SK-N-SH (cell line): ENCODE measurements at regions not wholly inside any gene's neighbourhood (a gene's known extent, or its start where the extent isn't known, plus 50 kb on each side); places are given as distances from the start of the nearest gene placed in this dataset.

Source experiments
- CTCF ChIA-PET: fragments of 300-600, 350-600 bp; formaldehyde crosslinking; extraction: SDS; loops from one replicate; lab custom pipeline; 2021; lab: Yijun Ruan, JAX
- POLR2A ChIA-PET: fragments of 350-600 bp; sonication (Branson Sonifier 250); formaldehyde crosslinking; extraction: SDS; loops from one replicate; lab custom pipeline; 2020; ENCODE audit warnings: antibody characterized with exemption, inconsistent platforms; lab: Yijun Ruan, JAX
- DNase-seq: peaks from one replicate; pipeline ENCODE4 v3.0.0; 2012
- H2AFZ ChIP-seq: fragments of 200-600 bp; sonication (generic); 2 replicates; pipeline ENCODE4 v1.8.1; 2016; ENCODE audit warnings: antibody characterized with exemption, mild to moderate bottlenecking, low read depth
- H3F3A ChIP-seq: fragments of 200-600 bp; sonication (generic); replicated peaks from 2 replicates; pipeline ENCODE3; 2016; ENCODE audit warnings: antibody characterized with exemption, mild to moderate bottlenecking; ENCODE audit not compliant: insufficient read depth
- H3K27ac ChIP-seq, 2 experiments: fragments of 200-500 bp in 1 of 2; fragments of 200-600 bp in 1 of 2; sonication (Bioruptor generic) in 1 of 2; sonication (generic), shearing (Covaris generic) in 1 of 2; 2 replicates each; pipeline versions ENCODE4 v1.5.1 to v1.6.1; 2014 to 2016; ENCODE audit warnings: low read depth in 2 of 2, inconsistent platforms in 1 of 2, low read length in 1 of 2, mild to moderate bottlenecking in 1 of 2, mixed read lengths in 1 of 2
- H3K27me3 ChIP-seq: fragments of 200-600 bp; sonication (generic), shearing (Covaris generic); 2 replicates; pipeline ENCODE4 v1.6.1; 2016; ENCODE audit warnings: mixed run types; ENCODE audit not compliant: insufficient read depth
- H3K36me3 ChIP-seq, 2 experiments: fragments of 200-500 bp in 1 of 2; fragments of 200-600 bp in 1 of 2; sonication (Bioruptor generic) in 1 of 2; sonication (generic) in 1 of 2; replicated peaks in 1 of 2; 2 replicates each; pipeline versions ENCODE3 to v1.5.1; 2014 to 2016; ENCODE audit warnings: low read length in 1 of 2, mild to moderate bottlenecking in 1 of 2; ENCODE audit not compliant: insufficient read depth in 2 of 2, control insufficient read depth in 1 of 2
- H3K4me1 ChIP-seq, 2 experiments: fragments of 200-500 bp in 1 of 2; fragments of 200-600 bp in 1 of 2; sonication (Bioruptor generic) in 1 of 2; sonication (generic), shearing (Covaris generic) in 1 of 2; 2 replicates each; pipeline versions ENCODE4 v1.5.1 to v1.6.1; 2014 to 2016; ENCODE audit warnings: low read depth in 1 of 2, low read length in 1 of 2, mixed run types in 1 of 2; ENCODE audit not compliant: insufficient read depth in 2 of 2, control insufficient read depth in 1 of 2
- H3K4me2 ChIP-seq: fragments of 200-600 bp; sonication (generic), shearing (Covaris generic); 2 replicates; pipeline ENCODE4 v1.6.1; 2017; ENCODE audit warnings: mixed run types
- H3K4me3 ChIP-seq, 2 experiments: fragments of 200-500 bp in 1 of 2; fragments of 200-600 bp in 1 of 2; sonication (Bioruptor generic) in 1 of 2; sonication (generic), shearing (Covaris generic) in 1 of 2; 2 replicates each; pipeline versions ENCODE4 v1.5.1 to v1.8.1; 2014 to 2016; ENCODE audit warnings: low read depth in 2 of 2, inconsistent platforms in 1 of 2, low read length in 1 of 2, mild to moderate bottlenecking in 1 of 2, mixed read lengths in 1 of 2, moderate library complexity in 1 of 2
- H3K79me2 ChIP-seq: fragments of 200-600 bp; sonication (generic); 2 replicates; pipeline ENCODE4 v1.8.1; 2017; ENCODE audit warnings: mild to moderate bottlenecking; ENCODE audit not compliant: insufficient read depth
- H3K9ac ChIP-seq: fragments of 200-600 bp; sonication (generic); 2 replicates; pipeline ENCODE4 v1.6.1; 2017; ENCODE audit warnings: mixed run types
- H3K9me2 ChIP-seq: fragments of 200-600 bp; sonication (generic); 2 replicates; pipeline ENCODE4 v1.6.1; 2017; ENCODE audit warnings: mixed run types
- H3K9me3 ChIP-seq: fragments of 200-600 bp; sonication (generic); 2 replicates; pipeline ENCODE4 v1.6.1; 2017; ENCODE audit warnings: mixed run types, mild to moderate bottlenecking, moderate library complexity
- H4K20me1 ChIP-seq: fragments of 200-600 bp; sonication (generic); 2 replicates; pipeline ENCODE4 v1.6.1; 2017; ENCODE audit warnings: mild to moderate bottlenecking, mixed run types; ENCODE audit not compliant: insufficient read depth
- ELF1 ChIP-seq: IDR thresholded peaks from 2 replicates; pipeline ENCODE4 v1.4.0; 2012
- EP300 ChIP-seq, 2 experiments: IDR thresholded peaks; 2 replicates each; pipeline versions ENCODE4 v1.4.0 to v1.6.1; 2012; ENCODE audit warnings: borderline replicate concordance in 1 of 2, low read depth in 1 of 2, low read length in 1 of 2
- FOXJ3 ChIP-seq: sonication (generic); formaldehyde crosslinking; IDR thresholded peaks from 2 replicates; pipeline ENCODE4 v1.5.1; 2020; ENCODE audit warnings: mild to moderate bottlenecking, missing genetic modification reagents
- MAX ChIP-seq: IDR thresholded peaks from 2 replicates; pipeline ENCODE4 v1.4.0; 2012; ENCODE audit warnings: low read depth
- MXI1 ChIP-seq: IDR thresholded peaks from 2 replicates; pipeline ENCODE4 v1.6.1; 2012; ENCODE audit warnings: mild to moderate bottlenecking, low read depth, low read length, improper control_type of control experiment
- NFIC ChIP-seq: IDR thresholded peaks from 2 replicates; pipeline ENCODE4 v1.4.0; 2012; ENCODE audit warnings: borderline replicate concordance
- NRF1 ChIP-seq: IDR thresholded peaks from 2 replicates; pipeline ENCODE4 v1.6.1; 2012; ENCODE audit warnings: low read depth, mild to moderate bottlenecking, low read length
- RFX5 ChIP-seq: IDR thresholded peaks from 2 replicates; pipeline ENCODE4 v1.6.1; 2012; ENCODE audit warnings: mild to moderate bottlenecking, improper control_type of control experiment, low read length
- RXRA ChIP-seq: IDR thresholded peaks from 2 replicates; pipeline ENCODE4 v1.4.0; 2012; ENCODE audit warnings: low read depth, mild to moderate bottlenecking, borderline replicate concordance
- SIN3A ChIP-seq: IDR thresholded peaks from 2 replicates; pipeline ENCODE4 v1.6.1; 2012; ENCODE audit warnings: low read depth, mild to moderate bottlenecking, low read length, moderate library complexity, borderline replicate concordance
- TAF1 ChIP-seq: IDR thresholded peaks from 2 replicates; pipeline ENCODE4 v1.6.1; 2012; ENCODE audit warnings: low read depth, mild to moderate bottlenecking, low read length, moderate library complexity, borderline replicate concordance
- TCF12 ChIP-seq: IDR thresholded peaks from 2 replicates; pipeline ENCODE4 v1.4.0; 2012
- YY1 ChIP-seq: IDR thresholded peaks from 2 replicates; pipeline ENCODE4 v1.4.0; 2012; ENCODE audit warnings: low read depth, mild to moderate bottlenecking
- ZBTB33 ChIP-seq: IDR thresholded peaks from 2 replicates; pipeline ENCODE4 v1.4.0; 2012; ENCODE audit warnings: low read depth, borderline replicate concordance
- whole genome bisulfite sequencing: methylation state at CpG from one replicate; pipeline ENCODE4 v1.1.6; 2017; ENCODE audit warnings: low lambda C conversion rate; 5-methylcytosine and 5-hydroxymethylcytosine counted together
- TF ChIP-seq, protein P1 (sequence below): fragments of 150-350 bp; IDR thresholded peaks from 2 replicates; pipeline ENCODE4 v1.6.1; 2017; ENCODE audit warnings: antibody characterized with exemption, low read length, low read depth, borderline replicate concordance
- TF ChIP-seq, protein P2 (sequence below): IDR thresholded peaks from 2 replicates; pipeline ENCODE4 v1.4.0; 2012; ENCODE audit warnings: low read depth, borderline replicate concordance
- TF ChIP-seq, protein P3 (sequence below): fragments of 150-350 bp; IDR thresholded peaks from 2 replicates; pipeline ENCODE4 v1.6.1; 2016; ENCODE audit warnings: mild to moderate bottlenecking, low read depth, low read length

- TF ChIP-seq ZBTB33 (no peak), RFX5 (no peak), RXRA (no peak), FOXJ3 (CRISPR knock-in tag) (no peak)
- TF ChIP-seq, all 33 proteins: peak for 0
Measured at GRCh38 chr3:13171704-13172643, 98.7 kb upstream of the IQSEC1 start (continued).

DNA sequence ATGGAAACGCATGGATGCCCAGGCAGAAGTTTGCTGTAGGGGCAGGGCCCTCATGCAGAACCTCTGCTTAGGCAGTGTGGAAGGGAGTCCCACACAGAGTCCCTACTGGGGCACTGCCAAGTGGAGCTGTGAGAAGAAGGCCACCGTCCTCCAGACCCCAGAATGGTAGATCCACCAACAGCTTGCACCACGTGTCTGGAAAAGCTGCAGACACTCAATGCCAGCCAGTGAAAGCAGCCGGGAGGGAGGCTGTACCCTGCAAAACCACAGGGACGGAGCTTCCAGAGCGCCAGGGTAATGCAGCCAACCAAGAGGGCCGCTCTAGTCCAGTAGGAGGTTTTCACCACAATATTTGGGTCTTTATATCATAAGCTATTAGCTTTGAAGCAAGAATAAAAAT lies 97.1 kb upstream of the IQSEC1 start:
- TF ChIP-seq RXRA (no peak), MAX (no peak), NFIC (no peak), MXI1 (no peak), RFX5 (no peak), SIN3A (no peak), TAF1 (no peak), NRF1 (no peak)
- TF ChIP-seq, protein P1, sequence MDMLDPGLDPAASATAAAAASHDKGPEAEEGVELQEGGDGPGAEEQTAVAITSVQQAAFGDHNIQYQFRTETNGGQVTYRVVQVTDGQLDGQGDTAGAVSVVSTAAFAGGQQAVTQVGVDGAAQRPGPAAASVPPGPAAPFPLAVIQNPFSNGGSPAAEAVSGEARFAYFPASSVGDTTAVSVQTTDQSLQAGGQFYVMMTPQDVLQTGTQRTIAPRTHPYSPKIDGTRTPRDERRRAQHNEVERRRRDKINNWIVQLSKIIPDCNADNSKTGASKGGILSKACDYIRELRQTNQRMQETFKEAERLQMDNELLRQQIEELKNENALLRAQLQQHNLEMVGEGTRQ = no peak
- H3K9me3 ChIP-seq = no peaks in the 10 kb centered on the region
- H3K36me3 ChIP-seq = no peaks in the 10 kb centered on the region
- DNase-seq = no peak
- H4K20me1 ChIP-seq = no peaks in the 10 kb centered on the region
- H3K4me2 ChIP-seq = no peak overlapping the region
- no peaks in the 10 kb centered on the region for H3K79me2 ChIP-seq
- CTCF ChIA-PET = no interaction called here
- POLR2A ChIA-PET = no interaction called here
- H3K27me3 ChIP-seq = no peaks in the 10 kb centered on the region; the same call in 1 of the 2 replicates
- H3K9ac ChIP-seq = no peak overlapping the region
- H3K4me3 ChIP-seq = no peak overlapping the region
- no peak overlapping the region for H2AFZ ChIP-seq
- H3K27ac ChIP-seq = no peak overlapping the region
- no peaks in the 10 kb centered on the region for H3K9me2 ChIP-seq
- 36% methylated on average over 5 of the region's 7 CpGs for WGBS
- no peaks in the 10 kb centered on the region for H3K4me1 ChIP-seq
- no peaks in the 10 kb centered on the region for H3F3A ChIP-seq

GRCh38 chr3:13168391-13168790 lies 95.2 kb upstream of the IQSEC1 start:
- no peak overlapping the region for H2AFZ ChIP-seq
- ChIA-PET POLR2A (no interaction called here), CTCF (interaction anchor here (1.2 to 1.9 kb wide), 2 partner anchors 25 to 77 kb away, joined by 4 to 7 read pairs; no protein-coding TSS in a partner anchor)
- H3K4me1 ChIP-seq = no peaks in the 10 kb centered on the region
- H3K36me3 ChIP-seq = no peaks in the 10 kb centered on the region
- H3K9me2 ChIP-seq = no peaks in the 10 kb centered on the region
- TF ChIP-seq, protein P2, sequence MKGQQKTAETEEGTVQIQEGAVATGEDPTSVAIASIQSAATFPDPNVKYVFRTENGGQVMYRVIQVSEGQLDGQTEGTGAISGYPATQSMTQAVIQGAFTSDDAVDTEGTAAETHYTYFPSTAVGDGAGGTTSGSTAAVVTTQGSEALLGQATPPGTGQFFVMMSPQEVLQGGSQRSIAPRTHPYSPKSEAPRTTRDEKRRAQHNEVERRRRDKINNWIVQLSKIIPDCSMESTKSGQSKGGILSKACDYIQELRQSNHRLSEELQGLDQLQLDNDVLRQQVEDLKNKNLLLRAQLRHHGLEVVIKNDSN = no peak
- no peak for TF ChIP-seq ELF1
- TF ChIP-seq TCF12 = no peak
- TF ChIP-seq, protein P3, sequence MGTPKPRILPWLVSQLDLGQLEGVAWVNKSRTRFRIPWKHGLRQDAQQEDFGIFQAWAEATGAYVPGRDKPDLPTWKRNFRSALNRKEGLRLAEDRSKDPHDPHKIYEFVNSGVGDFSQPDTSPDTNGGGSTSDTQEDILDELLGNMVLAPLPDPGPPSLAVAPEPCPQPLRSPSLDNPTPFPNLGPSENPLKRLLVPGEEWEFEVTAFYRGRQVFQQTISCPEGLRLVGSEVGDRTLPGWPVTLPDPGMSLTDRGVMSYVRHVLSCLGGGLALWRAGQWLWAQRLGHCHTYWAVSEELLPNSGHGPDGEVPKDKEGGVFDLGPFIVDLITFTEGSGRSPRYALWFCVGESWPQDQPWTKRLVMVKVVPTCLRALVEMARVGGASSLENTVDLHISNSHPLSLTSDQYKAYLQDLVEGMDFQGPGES = no peak
- no peak for TF ChIP-seq YY1
- no peak for TF ChIP-seq NRF1
- no peak for TF ChIP-seq MXI1
- no peak for TF ChIP-seq EP300 (IDR thresholded peaks at IDR 0.05; ENCODE audit: borderline replicate concordance in 1 of 2, low read depth in 1 of 2, low read length in 1 of 2)
- no peaks in the 10 kb centered on the region for H4K20me1 ChIP-seq
- H3K27me3 ChIP-seq = no peaks in the 10 kb centered on the region; the same call in 1 of the 2 replicates
- no peak overlapping the region for H3K9ac ChIP-seq
- H3K79me2 ChIP-seq = no peaks in the 10 kb centered on the region
- H3F3A ChIP-seq = no peaks in the 10 kb centered on the region
- H3K4me2 ChIP-seq = no peak overlapping the region
- WGBS = 45% methylated on average over 4 of the region's 4 CpGs
- H3K27ac ChIP-seq = no peak overlapping the region
- no peak for DNase-seq
- no peak overlapping the region for H3K4me3 ChIP-seq
- H3K9me3 ChIP-seq = no peaks in the 10 kb centered on the region
